Omental fat pad (tissue), 3 donors: ENCODE measurements at regions not wholly inside any gene's neighbourhood (a gene's known extent, or its start where the extent isn't known, plus 50 kb on each side); places are given as distances from the start of the nearest gene placed in this dataset.

Experiments used
- ATAC-seq: fragments of 150-250 bp; one replicate; pipeline ENCODE4 v1.9.1; 2016; ENCODE audit warnings: mild to moderate bottlenecking, moderate library complexity; ENCODE audit not compliant: low FRiP score
- DNase-seq: peaks from one replicate; pipeline ENCODE4 v3.0.0-alpha.2; 2019; ENCODE audit warnings: low spot score
- CTCF ChIP-seq, 3 donors: fragments of 450-650 bp; IDR thresholded peaks; one replicate each; pipeline ENCODE4 v1.5.1; 2016 to 2017; ENCODE audit warnings: antibody characterized with exemption in 3 of 3, mild to moderate bottlenecking in 3 of 3, moderate library complexity in 2 of 3

DNA sequence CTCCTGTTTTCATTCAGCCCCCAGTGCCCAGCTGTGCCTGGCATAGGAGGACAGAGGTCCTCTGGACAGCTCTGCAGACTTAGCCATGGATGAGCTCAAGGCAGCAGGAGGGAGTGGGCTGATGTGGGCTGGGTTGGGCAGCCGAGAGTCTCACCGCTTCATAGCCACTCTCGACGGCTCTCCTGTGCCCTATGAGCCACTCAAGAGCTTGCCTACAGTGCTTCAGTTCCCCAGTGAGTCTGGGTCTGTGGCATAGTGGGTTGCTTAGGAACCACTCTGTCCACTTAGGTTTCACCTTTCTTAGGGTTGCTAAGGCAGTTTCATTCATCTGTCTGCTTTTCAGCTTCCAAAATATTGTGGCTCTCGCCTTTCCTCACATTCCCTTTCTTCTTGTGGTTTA, 296.8 kb downstream of the ICE1 start:
- no peak for ATAC-seq

DNA sequence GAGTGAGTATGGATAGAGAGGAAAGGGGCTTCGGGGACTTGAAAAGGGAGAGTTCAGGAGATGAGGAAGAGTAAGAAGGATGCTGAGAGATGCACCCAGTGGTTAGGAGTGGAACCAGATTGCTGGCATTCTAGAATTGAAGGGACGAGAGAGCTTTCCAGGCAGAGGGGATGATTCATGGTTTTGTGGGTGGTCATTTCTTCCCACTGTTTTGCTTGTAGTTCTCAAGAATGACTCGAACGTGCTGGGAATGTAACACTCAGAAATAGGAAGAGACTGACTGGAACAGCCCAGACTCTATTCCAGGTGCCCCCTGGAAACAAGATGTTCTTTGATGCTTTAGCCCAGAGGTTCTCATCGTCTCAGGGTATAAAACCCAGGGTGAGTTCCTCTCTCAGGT, 294.2 kb downstream of the ICE1 start:
- no peak for ATAC-seq
- TF ChIP-seq CTCF (IDR thresholded peaks at IDR 0.05) = no peak
- DNase-seq = no peak

More for the DNA sequence above, 296.8 kb downstream of the ICE1 start:
- DNase-seq = no peak
- no peak for TF ChIP-seq CTCF (IDR thresholded peaks at IDR 0.05)

DNA sequence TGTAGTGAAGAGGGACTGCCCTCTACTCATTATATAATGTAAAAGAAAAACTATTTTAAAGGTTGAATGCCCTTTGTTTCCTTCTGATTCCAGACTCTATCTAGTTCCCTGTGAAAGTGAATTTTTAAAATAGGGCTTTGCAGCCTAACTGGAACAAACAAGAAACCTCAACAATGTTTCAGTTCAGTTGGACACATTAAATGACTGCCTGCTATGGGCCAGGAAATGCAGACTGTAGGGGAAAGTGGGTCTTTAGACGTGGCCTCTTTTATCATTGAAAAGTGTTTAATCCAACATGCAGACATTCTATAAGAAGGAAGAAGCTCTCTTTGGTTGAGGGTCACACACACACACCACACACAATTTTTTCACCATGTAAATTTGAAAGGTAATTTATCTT, 289.1 kb downstream of the ICE1 start:
- TF ChIP-seq CTCF (IDR thresholded peaks at IDR 0.05) = no peak
- no peak for ATAC-seq
- DNase-seq = no peak

DNA sequence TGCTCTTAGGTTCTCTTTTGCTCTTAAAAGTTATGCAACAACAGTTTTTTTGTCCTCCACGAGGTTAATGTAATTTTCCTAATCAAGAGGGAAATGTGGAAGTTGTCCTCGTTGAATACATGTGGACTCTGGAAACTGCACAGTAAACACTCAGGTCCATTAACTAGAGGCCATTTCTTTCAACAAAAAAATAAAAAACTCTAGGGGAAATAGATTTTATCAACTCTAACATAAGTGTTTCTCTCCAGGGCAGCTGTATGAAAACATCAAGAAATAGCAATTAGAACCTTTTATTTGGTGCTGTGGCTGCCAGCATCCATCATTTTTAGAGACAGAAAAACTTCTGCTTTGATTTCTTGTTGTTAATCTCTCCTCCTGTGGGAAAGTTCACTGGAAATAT, 288.6 kb downstream of the ICE1 start:
- DNase-seq = no peak
- TF ChIP-seq CTCF (IDR thresholded peaks at IDR 0.05) = no peak
- no peak for ATAC-seq

- ATAC-seq (no peak), DNase-seq (no peak)
- no peak for TF ChIP-seq CTCF (IDR thresholded peaks at IDR 0.05)
Observed at GRCh38 chr5:5710471-5710870, 288.0 kb downstream of the ICE1 start.

DNA sequence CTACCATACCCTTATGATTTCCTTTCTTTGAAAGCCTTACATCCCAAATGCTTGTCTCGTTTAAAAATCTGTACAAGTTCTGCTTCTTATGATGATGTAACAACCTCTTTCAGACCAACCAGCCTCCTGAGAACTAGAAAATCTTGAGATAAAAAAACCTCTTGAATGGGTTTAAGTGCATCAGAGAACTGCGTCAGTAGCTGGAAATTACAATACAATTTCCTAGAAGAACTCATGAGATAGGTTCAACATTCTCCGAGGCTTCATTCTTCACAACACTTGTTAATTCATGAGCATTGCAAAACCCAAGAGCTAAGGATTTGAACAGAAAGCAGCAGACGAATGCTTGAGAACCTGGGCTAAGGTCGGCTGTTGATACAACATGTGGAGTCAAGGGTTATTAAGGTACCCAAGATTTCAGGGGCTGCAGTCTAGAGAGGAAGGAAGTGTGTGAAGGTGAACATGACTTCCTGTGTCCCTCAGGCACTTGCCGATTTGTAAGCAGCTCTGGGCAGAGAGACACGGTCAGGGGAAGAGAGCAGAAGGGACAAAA, 286.0 kb downstream of the ICE1 start:
- no peak for ATAC-seq
- no peak for DNase-seq
- TF ChIP-seq CTCF (IDR thresholded peaks at IDR 0.05) = no peak

- no peak for ATAC-seq
- no peak for TF ChIP-seq CTCF (IDR thresholded peaks at IDR 0.05)
- DNase-seq = no peak
Observed at GRCh38 chr5:5705010-5705409, 282.5 kb downstream of the ICE1 start.
